Tongue (tissue), 1 donor: ENCODE measurements at regions not wholly inside any gene's neighbourhood (a gene's known extent, or its start where the extent isn't known, plus 50 kb on each side); places are given as distances from the start of the nearest gene placed in this dataset.
"Not testable (repeated sequence)": the region's sequence is repeated elsewhere in the genome, so short reads cannot be mapped to it uniquely, and the experiment has no call there.

ENCODE experiments used
- DNase-seq: peaks from one replicate; pipeline ENCODE4 v3.0.0-alpha.2; 2015

GRCh38 chr17:14621826-14622614 is 321.1 kb downstream of the HS3ST3B1 start:
- no peak for DNase-seq

GRCh38 chr17:14619821-14620220 is 318.9 kb downstream of the HS3ST3B1 start:
- no peak for DNase-seq

- no peak for DNase-seq
These were observed 315.6 kb downstream of the HS3ST3B1 start for GRCh38 chr17:14616528-14616927.

GRCh38 chr17:14605267-14605599 is 304.4 kb downstream of the HS3ST3B1 start:
- DNase-seq: no peak

- DNase-seq: no peak
These were observed 303.8 kb downstream of the HS3ST3B1 start for GRCh38 chr17:14604591-14605266.

GRCh38 chr17:14596224-14596623 is 295.3 kb downstream of the HS3ST3B1 start:
- no peak for DNase-seq

- no peak for DNase-seq
These were observed 294.8 kb downstream of the HS3ST3B1 start for GRCh38 chr17:14595656-14596055.

GRCh38 chr17:14594690-14595089 is 293.8 kb downstream of the HS3ST3B1 start:
- DNase-seq: no peak

GRCh38 chr17:14593956-14594355 is 293.1 kb downstream of the HS3ST3B1 start:
- DNase-seq: no peak

GRCh38 chr17:14590459-14591250 is 289.8 kb downstream of the HS3ST3B1 start:
- no peak for DNase-seq

- DNase-seq: no peak
These were observed 284.2 kb downstream of the HS3ST3B1 start for GRCh38 chr17:14585099-14585498.

- no peak for DNase-seq
These were observed 282.1 kb downstream of the HS3ST3B1 start for GRCh38 chr17:14582996-14583395.

GRCh38 chr17:14581186-14581830 is 280.4 kb downstream of the HS3ST3B1 start:
- DNase-seq: no peak

GRCh38 chr17:14580499-14580898 is 279.6 kb downstream of the HS3ST3B1 start:
- no peak for DNase-seq

GRCh38 chr17:14579716-14580115 is 278.8 kb downstream of the HS3ST3B1 start:
- no peak for DNase-seq

- DNase-seq: peak; percentile 56
These were observed 274.6 kb downstream of the HS3ST3B1 start for GRCh38 chr17:14575471-14575953.

- not testable (repeated sequence) for DNase-seq
These were observed 259.4 kb downstream of the HS3ST3B1 start for GRCh38 chr17:14560325-14560724.

- no peak for DNase-seq
These were observed 258.6 kb downstream of the HS3ST3B1 start for GRCh38 chr17:14559264-14560119.

GRCh38 chr17:14557480-14557879 is 256.6 kb downstream of the HS3ST3B1 start:
- DNase-seq: no peak

- no peak for DNase-seq
These were observed 253.0 kb downstream of the HS3ST3B1 start for GRCh38 chr17:14553847-14554246.

- DNase-seq: no peak
These were observed 251.4 kb downstream of the HS3ST3B1 start for GRCh38 chr17:14552306-14552705.
